HepG2 (cell line): ENCODE measurements at regions not wholly inside any gene's neighbourhood (a gene's known extent, or its start where the extent isn't known, plus 50 kb on each side); places are given as distances from the start of the nearest gene placed in this dataset.

Experiments used
- CBX2 ChIP-seq, 2 experiments: fragments of 200-600 bp in 1 of 2; sonication (generic); formaldehyde crosslinking in 1 of 2; IDR thresholded peaks; 2 replicates each; pipeline versions ENCODE4 v1.7.0 to v1.8.1; 2018 to 2022; ENCODE audit warnings: low read depth in 2 of 2, low read length in 1 of 2, mild to moderate bottlenecking in 1 of 2, missing genetic modification reagents in 1 of 2
- CBX5 ChIP-seq: sonication (generic); formaldehyde crosslinking; IDR thresholded peaks from 2 replicates; pipeline ENCODE4 v1.4.0; 2020; ENCODE audit warnings: missing genetic modification reagents, borderline replicate concordance
- HDAC6 ChIP-seq: fragments of 200-600 bp; sonication (generic); IDR thresholded peaks from 2 replicates; pipeline ENCODE4 v1.7.0; 2017; ENCODE audit warnings: mild to moderate bottlenecking, antibody characterized with exemption, low read length, low read depth
- HOXA9 ChIP-seq: sonication (generic); formaldehyde crosslinking; IDR thresholded peaks from 2 replicates; pipeline ENCODE4 v1.8.1; 2022; ENCODE audit warnings: missing genetic modification reagents, mild to moderate bottlenecking, moderate library complexity, borderline replicate concordance
- JUND ChIP-seq: sonication (generic); formaldehyde crosslinking; IDR thresholded peaks from 2 replicates; pipeline ENCODE4 v1.8.0; 2022; ENCODE audit warnings: mild to moderate bottlenecking, missing genetic modification reagents
- NFRKB ChIP-seq: fragments of 450-650 bp; IDR thresholded peaks from 2 replicates; pipeline ENCODE4 v1.6.1; 2017
- SAFB2 ChIP-seq: sonication (generic); formaldehyde crosslinking; IDR thresholded peaks from 2 replicates; pipeline ENCODE4 v1.5.1; 2020; ENCODE audit warnings: missing genetic modification reagents, low read depth, mild to moderate bottlenecking, borderline replicate concordance
- TBP ChIP-seq: sonication (generic); formaldehyde crosslinking; IDR thresholded peaks from 2 replicates; pipeline ENCODE4 v1.5.0; 2020; ENCODE audit warnings: missing genetic modification reagents
- ZNF546 ChIP-seq: sonication (generic); formaldehyde crosslinking; conservative IDR thresholded peaks from 2 replicates; pipeline ENCODE4 v1.8.1; 2023; ENCODE audit warnings: mild to moderate bottlenecking, missing genetic modification reagents
- TF ChIP-seq, protein P1 (sequence below): sonication (generic); formaldehyde crosslinking; IDR thresholded peaks from 2 replicates; pipeline ENCODE4 v1.5.0; 2020; ENCODE audit warnings: mild to moderate bottlenecking, missing genetic modification reagents, moderate library complexity
- TF ChIP-seq, protein P2 (sequence below), 2 experiments: IDR thresholded peaks; 2 replicates each; pipeline ENCODE4 v1.6.1; 2011 to 2012; ENCODE audit warnings: low read length in 2 of 2, borderline replicate concordance in 1 of 2, low read depth in 1 of 2, mild to moderate bottlenecking in 1 of 2, moderate library complexity in 1 of 2

DNA sequence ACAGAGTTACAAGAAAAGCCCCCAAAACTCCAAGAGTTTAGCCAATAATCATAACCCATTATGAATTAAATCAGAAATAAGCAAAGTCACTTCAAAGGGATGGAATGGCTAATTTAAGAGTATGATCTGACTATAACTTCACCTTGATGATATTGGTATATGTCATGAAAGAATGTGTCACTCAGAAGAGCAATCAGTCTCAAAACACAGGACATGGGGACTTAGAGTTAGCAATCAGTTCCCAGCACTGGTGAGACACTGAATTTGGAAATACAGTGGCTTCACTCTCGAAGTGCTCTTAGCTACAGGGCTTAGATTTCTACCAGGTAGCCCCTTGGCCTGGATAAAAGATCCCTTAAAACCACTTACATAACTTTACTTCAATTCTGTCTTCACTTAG, 65.7 kb upstream of the EXOC1L start:
- TF ChIP-seq, protein P1, sequence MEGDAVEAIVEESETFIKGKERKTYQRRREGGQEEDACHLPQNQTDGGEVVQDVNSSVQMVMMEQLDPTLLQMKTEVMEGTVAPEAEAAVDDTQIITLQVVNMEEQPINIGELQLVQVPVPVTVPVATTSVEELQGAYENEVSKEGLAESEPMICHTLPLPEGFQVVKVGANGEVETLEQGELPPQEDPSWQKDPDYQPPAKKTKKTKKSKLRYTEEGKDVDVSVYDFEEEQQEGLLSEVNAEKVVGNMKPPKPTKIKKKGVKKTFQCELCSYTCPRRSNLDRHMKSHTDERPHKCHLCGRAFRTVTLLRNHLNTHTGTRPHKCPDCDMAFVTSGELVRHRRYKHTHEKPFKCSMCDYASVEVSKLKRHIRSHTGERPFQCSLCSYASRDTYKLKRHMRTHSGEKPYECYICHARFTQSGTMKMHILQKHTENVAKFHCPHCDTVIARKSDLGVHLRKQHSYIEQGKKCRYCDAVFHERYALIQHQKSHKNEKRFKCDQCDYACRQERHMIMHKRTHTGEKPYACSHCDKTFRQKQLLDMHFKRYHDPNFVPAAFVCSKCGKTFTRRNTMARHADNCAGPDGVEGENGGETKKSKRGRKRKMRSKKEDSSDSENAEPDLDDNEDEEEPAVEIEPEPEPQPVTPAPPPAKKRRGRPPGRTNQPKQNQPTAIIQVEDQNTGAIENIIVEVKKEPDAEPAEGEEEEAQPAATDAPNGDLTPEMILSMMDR (CRISPR knock-in tag), result no peak
- TF ChIP-seq CBX5 (CRISPR knock-in tag) (no peak), CBX2 (IDR thresholded peaks at IDR 0.05; ENCODE audit: low read depth, low read length) (no peak), CBX2 (CRISPR knock-in tag; IDR thresholded peaks at IDR 0.05; ENCODE audit: low read depth) (no peak), ZNF546 (CRISPR knock-in tag) (no peak), HDAC6 (no peak), HOXA9 (no peak), SAFB2 (CRISPR knock-in tag) (no peak), JUND (no peak), NFRKB (no peak), TBP (CRISPR knock-in tag) (no peak)
- TF ChIP-seq, protein P2, sequence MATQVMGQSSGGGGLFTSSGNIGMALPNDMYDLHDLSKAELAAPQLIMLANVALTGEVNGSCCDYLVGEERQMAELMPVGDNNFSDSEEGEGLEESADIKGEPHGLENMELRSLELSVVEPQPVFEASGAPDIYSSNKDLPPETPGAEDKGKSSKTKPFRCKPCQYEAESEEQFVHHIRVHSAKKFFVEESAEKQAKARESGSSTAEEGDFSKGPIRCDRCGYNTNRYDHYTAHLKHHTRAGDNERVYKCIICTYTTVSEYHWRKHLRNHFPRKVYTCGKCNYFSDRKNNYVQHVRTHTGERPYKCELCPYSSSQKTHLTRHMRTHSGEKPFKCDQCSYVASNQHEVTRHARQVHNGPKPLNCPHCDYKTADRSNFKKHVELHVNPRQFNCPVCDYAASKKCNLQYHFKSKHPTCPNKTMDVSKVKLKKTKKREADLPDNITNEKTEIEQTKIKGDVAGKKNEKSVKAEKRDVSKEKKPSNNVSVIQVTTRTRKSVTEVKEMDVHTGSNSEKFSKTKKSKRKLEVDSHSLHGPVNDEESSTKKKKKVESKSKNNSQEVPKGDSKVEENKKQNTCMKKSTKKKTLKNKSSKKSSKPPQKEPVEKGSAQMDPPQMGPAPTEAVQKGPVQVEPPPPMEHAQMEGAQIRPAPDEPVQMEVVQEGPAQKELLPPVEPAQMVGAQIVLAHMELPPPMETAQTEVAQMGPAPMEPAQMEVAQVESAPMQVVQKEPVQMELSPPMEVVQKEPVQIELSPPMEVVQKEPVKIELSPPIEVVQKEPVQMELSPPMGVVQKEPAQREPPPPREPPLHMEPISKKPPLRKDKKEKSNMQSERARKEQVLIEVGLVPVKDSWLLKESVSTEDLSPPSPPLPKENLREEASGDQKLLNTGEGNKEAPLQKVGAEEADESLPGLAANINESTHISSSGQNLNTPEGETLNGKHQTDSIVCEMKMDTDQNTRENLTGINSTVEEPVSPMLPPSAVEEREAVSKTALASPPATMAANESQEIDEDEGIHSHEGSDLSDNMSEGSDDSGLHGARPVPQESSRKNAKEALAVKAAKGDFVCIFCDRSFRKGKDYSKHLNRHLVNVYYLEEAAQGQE (IDR thresholded peaks at IDR 0.05; ENCODE audit: borderline replicate concordance in 1 of 2, low read depth in 1 of 2, low read length in 2 of 2), result no peak
